Left renal pelvis (tissue), 4 donors: ENCODE measurements at regions not wholly inside any gene's neighbourhood (a gene's known extent, or its start where the extent isn't known, plus 50 kb on each side); places are given as distances from the start of the nearest gene placed in this dataset.

Experiments used
- DNase-seq, 4 donors: peaks; one replicate each; pipeline ENCODE4 v3.0.0-alpha.2; 2013; ENCODE audit warnings: low read depth in 4 of 4, low spot score in 3 of 4

DNA sequence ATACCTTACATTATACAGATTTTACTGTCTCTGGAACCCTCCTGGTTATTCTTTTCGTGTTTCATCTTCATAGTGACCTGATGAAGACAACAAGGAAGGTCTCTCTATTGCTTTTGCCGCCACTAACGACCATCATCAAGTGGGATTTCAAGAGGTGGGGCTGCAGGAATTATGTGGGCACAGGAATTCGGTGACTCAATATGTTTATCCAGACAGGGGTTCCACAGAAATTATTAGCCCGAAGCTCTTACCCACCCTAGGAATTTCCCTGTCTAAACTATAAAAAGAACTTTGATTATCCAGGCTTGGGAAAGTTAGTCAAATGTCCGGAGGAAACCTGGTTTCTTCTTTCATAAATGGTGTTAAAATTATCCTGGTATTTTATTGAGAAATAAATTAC, 566.8 kb upstream of the TENM4 start:
- no peak for DNase-seq

DNA sequence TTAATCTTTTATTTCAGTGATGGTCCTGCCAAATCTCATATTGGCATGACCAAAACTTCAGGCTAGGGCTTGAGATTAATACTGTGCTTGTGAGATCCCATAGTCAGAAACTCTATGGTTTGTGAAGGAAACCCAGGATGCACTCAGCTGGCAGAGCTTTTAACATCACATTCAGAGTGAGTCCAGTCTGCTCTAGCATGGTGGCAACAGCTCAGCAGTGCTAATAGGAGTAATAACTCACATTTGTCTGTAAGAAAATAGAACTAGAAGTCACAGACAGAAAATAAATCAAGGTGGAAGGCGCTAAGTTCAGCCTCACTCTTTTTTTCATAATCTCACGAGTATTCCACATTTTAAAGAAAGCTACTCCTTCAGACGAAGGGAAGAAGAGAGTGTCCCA, 549.3 kb upstream of the TENM4 start:
- no peak for DNase-seq

DNA sequence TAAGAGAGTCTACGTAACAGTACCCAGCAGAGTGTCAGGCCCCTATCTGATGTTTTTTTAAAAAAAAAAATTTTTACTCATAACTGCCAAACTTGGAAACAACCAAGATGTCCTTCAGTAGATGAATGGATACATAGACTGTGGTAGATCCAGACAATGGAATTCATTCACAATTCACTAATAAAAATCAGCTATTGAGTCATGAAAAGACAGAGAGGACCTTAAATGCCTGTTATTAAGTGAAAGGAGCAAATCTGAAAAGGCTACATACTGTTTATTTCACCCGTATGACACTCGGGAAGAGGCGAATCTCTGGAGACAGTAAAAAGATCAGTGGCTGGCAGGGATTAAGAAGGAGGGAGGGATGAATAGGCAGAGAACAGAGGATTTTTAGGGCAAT, 541.4 kb upstream of the TENM4 start:
- DNase-seq, result no peak

DNA sequence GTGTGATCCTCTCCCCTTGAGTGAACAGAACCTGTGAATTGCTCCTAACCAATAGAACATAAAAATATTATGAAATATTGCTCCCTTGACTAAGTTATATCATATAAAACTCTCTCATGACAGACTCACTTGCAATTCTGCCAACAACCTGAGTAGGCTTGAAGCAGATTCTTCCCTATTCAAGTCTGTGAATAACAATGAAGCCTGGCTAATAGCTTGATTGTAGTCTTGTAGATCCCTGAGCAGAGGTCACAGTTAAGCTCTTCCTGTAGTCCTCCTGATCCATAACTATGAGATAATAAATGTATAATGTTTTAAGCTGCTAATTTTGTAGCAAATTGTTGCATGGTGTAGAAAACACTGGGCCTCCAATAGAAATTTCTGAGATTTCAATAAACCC, 540.1 kb upstream of the TENM4 start:
- no peak for DNase-seq

DNA sequence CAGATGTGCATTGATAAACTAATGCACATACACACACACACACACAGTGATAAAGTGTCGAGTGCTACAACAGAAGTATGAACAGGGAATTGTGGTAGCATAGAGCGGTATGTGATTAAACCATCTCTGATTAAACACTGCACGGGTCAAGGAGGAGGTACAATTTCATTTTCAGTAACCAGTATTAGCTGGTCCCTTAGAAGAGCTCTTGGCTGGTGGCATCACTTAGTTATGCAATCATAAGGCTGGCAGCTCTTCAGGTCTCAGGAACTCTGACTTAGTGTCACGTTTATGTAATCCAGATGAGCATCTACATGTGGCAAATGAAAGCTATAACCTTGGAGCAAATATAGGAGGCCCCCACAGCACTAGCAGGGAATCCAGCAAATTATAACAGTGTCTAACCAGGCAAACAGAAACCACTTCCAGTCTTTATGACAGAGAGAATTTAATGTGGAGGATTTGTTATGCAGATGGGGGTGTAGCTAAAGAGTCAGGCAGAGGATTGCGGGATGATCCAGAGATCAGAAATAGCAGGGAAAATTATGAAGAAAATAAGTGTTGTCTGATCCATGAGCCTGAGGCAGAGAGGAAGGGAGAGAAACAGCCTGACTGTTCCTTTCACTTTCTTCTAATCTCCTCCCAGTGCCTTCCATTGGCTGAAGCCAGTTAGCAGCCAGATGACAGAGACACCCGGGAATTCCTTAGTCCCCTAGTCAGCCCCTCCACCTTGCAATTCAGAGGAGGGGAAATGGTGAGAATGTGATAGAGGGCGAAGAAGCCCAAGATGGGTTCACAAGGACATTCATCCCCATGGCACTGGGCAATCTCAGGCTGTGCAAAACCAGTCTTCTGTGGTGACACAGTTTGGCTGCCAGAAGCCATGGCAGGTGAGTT, 533.1 kb upstream of the TENM4 start:
- DNase-seq, result no peak

DNA sequence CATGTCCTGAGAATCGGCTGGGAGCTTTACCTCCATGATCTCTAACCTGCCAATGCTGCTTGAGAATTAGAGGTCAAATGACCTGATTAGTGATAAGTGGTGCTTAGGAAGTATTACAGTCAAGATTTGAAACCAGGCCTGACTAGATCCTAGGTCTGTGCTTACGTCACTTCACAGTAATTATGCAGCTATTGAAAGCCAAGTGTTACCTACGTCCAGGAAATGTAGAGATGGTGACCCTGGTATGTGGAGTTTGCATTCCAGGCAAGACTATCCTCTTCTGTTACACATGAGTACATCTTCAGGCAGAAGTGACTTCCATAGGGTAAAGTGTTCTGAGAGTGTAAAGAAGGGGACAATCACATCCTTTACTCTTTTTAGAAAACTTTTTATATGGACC, 530.4 kb upstream of the TENM4 start:
- DNase-seq, result no peak

DNA sequence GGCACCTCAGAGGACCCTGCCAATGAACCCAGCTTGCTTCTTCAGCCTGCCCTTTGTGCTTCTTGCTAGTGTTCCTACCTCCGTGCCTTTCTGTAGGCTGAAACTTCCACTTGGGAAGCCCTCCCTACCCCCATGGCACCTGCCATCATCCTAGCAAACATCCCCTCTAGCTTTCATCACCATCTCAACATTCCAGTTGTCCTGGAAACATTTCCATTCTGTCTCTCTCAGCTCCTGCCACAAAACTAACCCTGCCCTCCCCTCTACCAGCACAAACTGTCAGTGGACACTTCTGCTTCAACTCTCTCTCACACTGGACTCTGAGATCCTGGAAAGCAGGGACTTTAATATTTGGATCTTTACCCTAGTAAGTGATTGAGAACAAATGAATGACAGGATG, 525.8 kb upstream of the TENM4 start:
- DNase-seq, result no peak

DNA sequence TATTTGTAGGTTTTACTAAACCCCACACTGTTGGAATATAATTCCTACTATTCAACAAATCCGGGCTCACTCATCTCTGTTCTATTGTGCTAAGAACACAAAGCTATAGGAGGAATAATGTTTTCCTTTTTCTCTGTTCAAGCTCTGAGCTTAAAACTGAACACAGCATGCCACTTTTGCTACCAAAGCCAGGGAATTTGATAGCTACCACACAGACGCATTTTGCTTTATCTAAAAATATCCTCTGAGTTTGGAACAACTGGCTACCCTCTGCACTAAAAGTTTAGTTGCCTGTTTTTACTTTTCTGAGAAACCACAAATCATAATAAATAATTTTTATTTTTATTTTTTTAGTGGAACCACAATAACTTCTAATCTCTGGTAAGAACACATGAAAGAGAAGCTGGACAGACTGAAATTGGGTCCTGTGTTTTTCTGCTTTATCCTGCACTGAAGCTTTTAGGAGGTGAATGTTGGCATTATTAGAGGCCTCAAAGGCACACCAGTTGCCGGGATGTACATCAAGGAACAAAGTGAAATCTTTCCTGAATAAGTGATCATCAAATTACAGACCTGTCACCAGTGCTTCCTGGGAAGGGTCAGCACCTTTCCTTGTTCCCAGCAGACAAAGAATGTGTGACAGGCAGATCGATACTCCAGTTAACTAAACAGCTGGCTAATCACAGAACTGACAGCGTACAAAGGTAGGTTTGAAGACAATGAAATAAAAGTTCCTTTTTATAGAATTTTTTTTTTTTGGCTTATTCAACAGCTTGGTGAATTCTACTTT, 523.2 kb upstream of the TENM4 start:
- no peak for DNase-seq

DNA sequence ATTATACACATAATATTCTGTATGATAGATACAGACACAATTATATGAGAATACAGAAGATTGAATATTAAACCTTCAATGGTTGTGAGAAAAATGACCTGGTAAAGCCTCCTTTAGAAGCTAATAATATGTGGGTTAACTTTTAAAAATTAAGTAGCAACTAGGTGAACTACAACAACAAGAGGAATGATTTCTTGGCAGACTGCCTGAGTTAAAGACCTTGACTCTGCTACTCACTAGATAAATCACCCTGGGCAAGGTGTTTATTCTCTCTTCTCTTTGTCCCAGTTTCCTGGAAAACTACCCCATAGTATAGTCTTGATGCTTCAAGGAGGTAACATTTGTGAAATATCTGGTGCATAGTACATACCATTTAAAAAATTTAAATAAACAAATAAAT, 519.6 kb upstream of the TENM4 start:
- no peak for DNase-seq

DNA sequence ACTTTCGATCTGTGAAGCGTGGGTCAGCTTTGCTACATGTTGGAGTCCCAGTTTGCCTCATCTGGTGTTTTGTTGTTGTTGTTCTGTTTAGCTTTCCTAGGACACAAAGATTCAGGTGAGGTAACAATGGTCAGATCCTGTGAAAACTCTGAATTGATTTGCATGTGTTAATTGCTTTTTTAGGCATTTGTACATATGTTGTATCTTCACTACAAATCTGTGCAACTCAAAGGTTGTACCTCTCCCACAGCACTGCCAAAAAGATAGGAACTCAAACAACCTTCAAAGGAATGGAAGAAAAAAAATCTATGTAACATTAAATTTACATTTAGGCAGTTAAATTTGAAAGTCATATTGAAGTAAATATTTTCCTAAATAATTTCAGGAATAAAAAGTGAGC, 518.5 kb upstream of the TENM4 start:
- DNase-seq, result no peak

DNA sequence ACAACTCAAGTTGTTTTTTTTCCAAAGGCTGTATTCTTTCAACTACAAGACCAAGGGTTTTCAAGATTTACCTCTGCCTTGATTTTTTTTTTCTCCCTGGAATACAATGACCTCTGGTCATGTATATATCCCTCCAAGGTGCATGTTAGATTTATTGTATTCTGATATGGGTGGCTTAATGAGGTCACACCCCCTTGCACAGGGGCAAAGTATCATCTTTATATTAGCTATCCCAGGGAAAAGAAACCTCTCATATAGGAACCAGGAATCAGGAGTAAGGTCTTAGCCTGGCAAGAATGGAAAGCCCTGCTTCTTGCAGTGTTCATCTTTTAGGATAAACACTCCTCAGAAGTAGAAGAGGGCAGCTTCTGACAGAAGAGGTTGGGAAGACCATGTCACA, 516.9 kb upstream of the TENM4 start:
- no peak for DNase-seq

DNA sequence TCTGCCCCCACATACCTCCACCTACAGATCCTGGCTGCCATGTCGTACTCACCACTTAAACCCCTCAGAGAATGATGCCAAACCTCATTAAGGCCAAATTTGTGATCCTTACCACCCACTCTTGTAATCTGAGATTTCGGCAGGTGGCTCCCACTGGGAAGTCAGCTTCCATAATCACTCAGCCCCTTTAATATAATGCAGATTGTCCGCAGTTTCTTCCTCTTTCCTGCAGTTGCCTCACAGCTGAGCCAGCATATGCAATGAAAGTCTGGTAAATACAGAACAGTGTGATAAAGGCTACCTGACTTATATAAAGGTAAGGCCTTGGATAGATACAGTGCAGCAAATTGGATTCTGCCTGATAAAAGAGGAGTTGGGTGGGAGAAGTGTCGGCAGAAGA, 515.2 kb upstream of the TENM4 start:
- no peak for DNase-seq

DNA sequence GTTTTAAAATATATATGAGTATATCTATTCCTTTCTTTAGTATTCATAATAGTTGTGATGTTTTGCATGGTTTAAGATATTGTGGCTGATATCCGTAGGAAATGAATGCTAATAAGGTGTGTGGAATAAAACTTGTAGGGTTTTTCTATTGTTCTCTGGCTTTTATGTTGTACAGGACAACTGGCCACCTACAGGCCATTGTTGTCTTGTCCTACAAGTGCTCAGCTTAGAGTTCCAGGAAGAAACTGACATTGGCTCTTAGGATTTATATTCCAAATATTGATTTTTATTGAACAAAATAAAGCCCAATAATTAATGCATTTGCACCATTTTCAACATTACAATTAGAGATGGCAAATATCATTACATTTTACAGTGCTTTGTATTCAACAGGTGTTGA, 512.8 kb upstream of the TENM4 start:
- no peak for DNase-seq

DNA sequence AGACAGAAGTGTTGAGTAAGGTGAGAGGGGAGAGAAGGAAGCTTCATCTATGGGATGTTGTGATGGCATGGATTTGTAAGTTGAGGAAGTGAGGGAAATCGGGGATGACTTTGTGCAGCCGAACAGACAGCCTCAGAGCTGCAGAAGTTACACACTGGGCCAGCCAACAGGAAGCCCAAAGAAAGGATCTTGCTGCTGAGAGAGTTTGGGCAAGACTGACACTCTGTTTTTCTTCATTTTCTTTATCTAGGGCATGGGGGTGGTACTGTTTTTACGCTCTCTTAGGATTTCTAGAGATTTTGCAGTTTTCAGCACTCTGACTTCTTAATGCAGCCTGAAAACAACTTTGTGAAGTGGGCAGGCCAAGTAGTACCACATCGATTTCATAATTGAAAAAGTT, 509.9 kb upstream of the TENM4 start:
- no peak for DNase-seq

DNA sequence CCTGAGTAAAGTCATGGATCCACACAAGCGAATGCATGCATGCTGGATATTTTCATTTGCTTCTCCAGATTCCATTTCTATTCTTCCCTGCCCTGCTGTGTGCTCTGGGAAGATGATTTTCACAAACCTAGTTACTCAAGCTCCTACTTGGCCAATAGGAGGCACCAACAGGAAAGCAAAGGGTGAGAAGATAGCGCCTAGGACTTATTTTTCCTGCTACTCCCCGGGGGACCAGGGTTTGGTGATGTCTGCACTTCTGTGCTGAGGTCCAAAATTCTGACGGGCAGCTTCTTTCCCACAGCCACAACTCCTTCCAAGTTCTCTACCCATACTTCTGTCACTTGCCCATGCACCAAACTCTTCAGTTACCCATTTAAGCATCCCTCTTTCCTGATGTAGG, 509.3 kb upstream of the TENM4 start:
- DNase-seq, result no peak

DNA sequence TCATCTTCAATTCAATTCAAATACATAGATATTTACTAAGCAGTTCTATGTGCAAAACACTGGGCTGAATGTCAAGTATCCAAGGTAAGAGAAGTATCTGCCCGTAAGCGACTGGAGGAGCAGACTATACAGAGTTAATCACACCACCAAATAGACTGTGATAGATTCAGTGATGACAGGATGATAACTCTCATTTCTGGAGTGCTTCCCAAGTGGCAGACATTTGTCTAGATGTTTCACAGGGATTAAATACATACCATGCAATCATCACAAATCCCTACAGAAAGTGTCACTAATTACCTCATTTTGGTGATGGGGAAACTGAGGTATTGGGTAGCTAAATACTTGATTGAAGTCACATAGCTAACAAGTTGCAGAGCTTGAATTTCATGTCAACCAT, 508.7 kb upstream of the TENM4 start:
- no peak for DNase-seq

DNA sequence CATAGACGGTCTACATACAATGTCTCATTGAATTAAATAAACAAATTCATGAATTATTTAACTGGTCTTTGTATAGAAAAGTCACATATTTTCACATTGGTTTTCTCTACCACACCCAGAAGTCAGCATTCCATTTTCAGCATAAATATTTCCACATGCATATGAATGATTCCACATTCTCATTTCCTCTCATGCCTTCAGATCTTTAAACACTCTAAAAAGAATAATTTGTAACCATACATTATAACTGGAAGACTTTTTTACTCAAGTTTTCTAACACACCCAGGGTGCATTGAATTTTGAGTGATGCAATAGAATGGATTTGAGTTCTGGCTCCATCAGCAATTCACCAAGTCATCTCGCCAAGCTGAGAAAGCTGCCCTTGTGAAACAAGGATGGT, 501.8 kb upstream of the TENM4 start:
- DNase-seq, result no peak

DNA sequence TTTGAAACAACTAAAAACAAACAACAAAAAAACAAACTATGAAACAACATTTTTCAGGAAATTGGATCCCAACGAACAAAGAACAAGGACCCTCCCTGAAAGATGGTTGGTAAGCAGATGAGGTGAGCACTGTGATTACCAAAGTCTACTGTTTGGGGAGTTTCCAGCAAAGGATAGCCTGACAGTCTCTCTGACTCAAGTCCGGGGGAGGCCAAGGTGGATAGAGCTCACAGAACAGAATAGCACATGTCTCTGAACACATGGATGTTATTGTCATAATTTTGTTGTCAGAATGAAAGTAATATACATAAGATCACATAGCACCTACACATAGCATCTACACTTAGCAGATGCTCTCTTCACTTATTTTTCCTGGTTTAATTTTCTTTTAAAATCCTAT, 501.3 kb upstream of the TENM4 start:
- no peak for DNase-seq

DNA sequence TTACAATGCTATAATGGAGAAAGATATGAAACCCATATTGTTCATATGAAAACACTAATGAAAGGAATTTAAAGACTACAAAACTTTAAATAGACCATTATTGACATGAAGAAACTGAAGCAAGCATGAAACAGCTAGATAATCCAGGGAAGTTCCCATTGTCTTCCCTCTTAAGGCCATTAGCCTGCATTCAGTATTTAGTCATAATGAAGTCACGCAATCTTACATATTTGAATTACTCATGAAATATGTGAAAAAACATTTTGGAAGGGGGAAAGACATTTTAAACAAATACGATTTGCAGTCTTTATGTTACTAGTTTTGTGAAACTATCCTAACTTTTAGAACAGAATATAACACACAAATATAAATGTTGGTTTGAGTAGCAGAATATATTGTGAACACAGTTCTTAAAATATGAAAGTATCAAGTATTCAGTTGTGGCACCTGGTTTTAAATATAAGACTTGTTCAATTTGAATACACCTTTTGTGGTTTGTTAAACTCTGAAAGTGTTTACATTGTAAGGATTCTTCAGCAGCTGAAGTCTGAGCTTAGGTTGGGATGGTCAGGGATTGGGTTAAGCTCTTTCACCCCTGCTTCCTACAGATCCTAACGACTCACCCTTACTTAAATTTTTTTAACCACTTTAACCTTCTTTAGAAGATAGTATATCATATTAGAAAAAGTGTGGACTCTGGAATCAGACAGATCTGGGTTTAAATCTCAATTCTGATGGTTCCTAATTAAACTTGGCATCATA, 500.3 kb upstream of the TENM4 start:
- DNase-seq, result no peak

DNA sequence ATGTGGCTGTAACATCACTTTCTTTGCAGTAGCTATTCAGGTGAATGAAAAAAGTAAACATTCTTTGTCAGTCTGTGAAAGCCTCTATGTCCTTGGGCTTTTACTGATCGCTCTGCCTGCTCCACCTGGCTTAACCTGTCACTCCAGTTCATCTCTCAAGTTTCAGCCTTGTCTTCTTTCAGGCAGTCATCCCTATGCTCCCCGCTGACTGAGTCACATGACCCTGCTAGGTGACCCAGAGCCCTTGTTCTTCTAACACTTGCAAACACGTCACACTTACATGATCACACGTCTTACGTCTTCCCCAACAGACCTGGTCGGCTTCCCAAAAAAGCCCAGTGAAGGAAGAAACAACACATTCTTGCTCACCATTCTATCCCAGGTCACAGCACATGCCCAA, 499.3 kb upstream of the TENM4 start:
- DNase-seq, result peak in 1 of 4 donors; percentile 9

DNA sequence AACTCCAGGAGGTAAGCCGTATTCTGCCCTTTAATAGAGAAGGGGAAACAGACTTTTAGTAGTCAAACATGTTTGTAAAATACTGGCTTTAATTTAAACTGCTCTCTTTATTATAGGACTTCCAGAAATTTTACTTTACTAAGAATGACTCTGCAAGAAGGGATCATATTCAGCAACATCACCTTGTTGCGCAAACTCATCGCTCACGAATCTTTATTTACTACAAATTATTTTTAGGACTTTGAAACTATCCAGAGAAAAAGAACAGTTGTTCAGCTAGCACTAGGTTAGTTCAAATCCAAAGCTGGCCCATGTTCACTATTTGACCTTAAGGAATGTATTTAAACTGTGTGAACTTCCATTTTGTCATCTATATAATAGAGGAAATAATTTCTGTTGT, 498.3 kb upstream of the TENM4 start:
- DNase-seq, result no peak
